ENCODE measurements at regions not wholly inside any gene's neighbourhood (a gene's known extent, or its start where the extent isn't known, plus 50 kb on each side); places are given as distances from the start of the nearest gene placed in this dataset.

DNA sequence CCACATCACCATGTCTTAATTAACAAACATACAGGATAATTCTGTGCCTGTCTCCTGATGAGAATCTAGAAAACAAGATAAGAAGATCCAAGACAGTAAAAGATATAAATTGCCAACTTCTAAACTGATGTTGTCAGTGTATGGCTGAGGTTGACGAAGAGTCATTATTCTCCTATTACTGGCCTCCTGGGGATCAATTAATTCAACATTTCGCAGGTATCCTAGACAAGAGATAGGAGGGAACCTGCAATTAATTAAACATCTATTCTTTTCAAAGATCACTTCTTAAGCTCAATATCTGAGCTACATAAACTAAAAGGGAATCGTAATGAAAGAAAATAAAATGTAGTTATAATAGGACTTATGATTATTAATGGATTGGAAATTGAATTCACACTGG lies 232.0 kb upstream of the GRIA1 start:
- no peak for TF ChIP-seq EP300 (IDR thresholded peaks at IDR 0.05)
- TF ChIP-seq, protein P1, sequence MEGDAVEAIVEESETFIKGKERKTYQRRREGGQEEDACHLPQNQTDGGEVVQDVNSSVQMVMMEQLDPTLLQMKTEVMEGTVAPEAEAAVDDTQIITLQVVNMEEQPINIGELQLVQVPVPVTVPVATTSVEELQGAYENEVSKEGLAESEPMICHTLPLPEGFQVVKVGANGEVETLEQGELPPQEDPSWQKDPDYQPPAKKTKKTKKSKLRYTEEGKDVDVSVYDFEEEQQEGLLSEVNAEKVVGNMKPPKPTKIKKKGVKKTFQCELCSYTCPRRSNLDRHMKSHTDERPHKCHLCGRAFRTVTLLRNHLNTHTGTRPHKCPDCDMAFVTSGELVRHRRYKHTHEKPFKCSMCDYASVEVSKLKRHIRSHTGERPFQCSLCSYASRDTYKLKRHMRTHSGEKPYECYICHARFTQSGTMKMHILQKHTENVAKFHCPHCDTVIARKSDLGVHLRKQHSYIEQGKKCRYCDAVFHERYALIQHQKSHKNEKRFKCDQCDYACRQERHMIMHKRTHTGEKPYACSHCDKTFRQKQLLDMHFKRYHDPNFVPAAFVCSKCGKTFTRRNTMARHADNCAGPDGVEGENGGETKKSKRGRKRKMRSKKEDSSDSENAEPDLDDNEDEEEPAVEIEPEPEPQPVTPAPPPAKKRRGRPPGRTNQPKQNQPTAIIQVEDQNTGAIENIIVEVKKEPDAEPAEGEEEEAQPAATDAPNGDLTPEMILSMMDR (IDR thresholded peaks at IDR 0.05): no peak
- no peak for TF ChIP-seq POLR2A (IDR thresholded peaks at IDR 0.05)
- no peak for TF ChIP-seq POLR2AphosphoS5 (IDR thresholded peaks at IDR 0.05)
